H1 (cell line): ENCODE measurements at regions not wholly inside any gene's neighbourhood (a gene's known extent, or its start where the extent isn't known, plus 50 kb on each side); places are given as distances from the start of the nearest gene placed in this dataset.

ENCODE experiments used
- POLR2AphosphoS5 ChIP-seq: IDR thresholded peaks from 2 replicates; pipeline ENCODE4 v1.6.1; 2011; ENCODE audit warnings: low read depth, low read length
- RAD21 ChIP-seq, 2 experiments: IDR thresholded peaks in 1 of 2; conservative IDR thresholded peaks in 1 of 2; 2 replicates each; pipeline ENCODE4 v1.6.1; 2011; ENCODE audit warnings: low read depth in 2 of 2, low read length in 2 of 2, improper control_type of control experiment in 1 of 2, inconsistent platforms in 1 of 2, mild to moderate bottlenecking in 1 of 2, moderate library complexity in 1 of 2
- TF ChIP-seq, protein P1 (sequence below), 3 experiments: IDR thresholded peaks; 1 replicate in 2 of 3; 2 replicates in 1 of 3; pipeline versions ENCODE4 v1.5.1 to v1.6.1; 2011; ENCODE audit warnings: low read length in 3 of 3, mild to moderate bottlenecking in 3 of 3, inconsistent platforms in 2 of 3, low read depth in 1 of 3, moderate library complexity in 1 of 3; ENCODE audit not compliant: insufficient read depth in 1 of 3; ENCODE audit errors: control extremely low read depth in 1 of 3

DNA sequence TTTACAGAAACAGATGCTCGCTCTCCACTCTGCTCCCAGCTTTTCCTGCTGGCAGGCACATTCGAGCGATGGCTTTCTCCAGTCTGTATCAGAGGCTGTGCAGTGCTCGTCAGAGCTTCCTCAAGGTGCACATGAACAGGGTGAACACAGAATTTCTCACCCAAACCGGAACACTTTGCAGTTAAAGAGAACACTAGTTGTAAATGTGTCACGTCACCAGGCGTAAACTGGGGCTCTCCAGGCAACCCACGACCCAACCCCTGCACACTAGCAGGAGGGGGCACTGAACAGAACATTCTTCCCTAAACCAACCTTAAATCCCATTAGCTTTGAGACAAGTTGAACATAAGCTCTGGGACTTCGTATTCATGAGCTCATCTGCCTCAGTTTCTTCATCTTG is 119.0 kb downstream of the RMI2 start:
- TF ChIP-seq, protein P1, sequence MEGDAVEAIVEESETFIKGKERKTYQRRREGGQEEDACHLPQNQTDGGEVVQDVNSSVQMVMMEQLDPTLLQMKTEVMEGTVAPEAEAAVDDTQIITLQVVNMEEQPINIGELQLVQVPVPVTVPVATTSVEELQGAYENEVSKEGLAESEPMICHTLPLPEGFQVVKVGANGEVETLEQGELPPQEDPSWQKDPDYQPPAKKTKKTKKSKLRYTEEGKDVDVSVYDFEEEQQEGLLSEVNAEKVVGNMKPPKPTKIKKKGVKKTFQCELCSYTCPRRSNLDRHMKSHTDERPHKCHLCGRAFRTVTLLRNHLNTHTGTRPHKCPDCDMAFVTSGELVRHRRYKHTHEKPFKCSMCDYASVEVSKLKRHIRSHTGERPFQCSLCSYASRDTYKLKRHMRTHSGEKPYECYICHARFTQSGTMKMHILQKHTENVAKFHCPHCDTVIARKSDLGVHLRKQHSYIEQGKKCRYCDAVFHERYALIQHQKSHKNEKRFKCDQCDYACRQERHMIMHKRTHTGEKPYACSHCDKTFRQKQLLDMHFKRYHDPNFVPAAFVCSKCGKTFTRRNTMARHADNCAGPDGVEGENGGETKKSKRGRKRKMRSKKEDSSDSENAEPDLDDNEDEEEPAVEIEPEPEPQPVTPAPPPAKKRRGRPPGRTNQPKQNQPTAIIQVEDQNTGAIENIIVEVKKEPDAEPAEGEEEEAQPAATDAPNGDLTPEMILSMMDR (IDR thresholded peaks at IDR 0.05; ENCODE audit: control extremely low read depth in 1 of 3, insufficient read depth in 1 of 3, low read depth in 1 of 3, low read length in 3 of 3): no peak
- TF ChIP-seq POLR2AphosphoS5: no peak
- TF ChIP-seq RAD21 (IDR thresholded peaks at IDR 0.05 in 1 of 2, conservative IDR thresholded peaks at IDR 0.05 in 1 of 2; ENCODE audit: low read depth in 2 of 2, low read length in 2 of 2): no peak
